Calu3 (cell line): ENCODE measurements at regions not wholly inside any gene's neighbourhood (a gene's known extent, or its start where the extent isn't known, plus 50 kb on each side); places are given as distances from the start of the nearest gene placed in this dataset.

ENCODE experiments used
- BruUV-seq: library from RNA; stranded (reverse); fragments of 400-500 nt; replicated peaks from 2 replicates; lab custom pipeline; 2021; lab: Mats Ljungman, UMichigan
- CTCF ChIA-PET: fragments of 300-600 bp; sonication (Branson Sonifier 250); formaldehyde crosslinking; loops from one replicate; lab custom pipeline; 2022; ENCODE audit warnings: antibody characterized with exemption; lab: Charles Lee
- DNase-seq: peaks from one replicate; pipeline ENCODE4 v3.0.0; 2022
- H3K27ac Mint-ChIP-seq: one replicate; pipeline ENCODE4 v1.8.0; 2022; ENCODE audit warnings: mixed read lengths; ENCODE audit not compliant: unreplicated experiment
- H3K27me3 Mint-ChIP-seq: one replicate; pipeline ENCODE4 v1.8.0; 2022; ENCODE audit warnings: mixed read lengths; ENCODE audit not compliant: unreplicated experiment
- H3K36me3 Mint-ChIP-seq: one replicate; pipeline ENCODE4 v1.8.0; 2022; ENCODE audit warnings: mild to moderate bottlenecking, moderate library complexity, mixed read lengths; ENCODE audit not compliant: insufficient read depth, unreplicated experiment
- H3K4me1 Mint-ChIP-seq: one replicate; pipeline ENCODE4 v1.8.0; 2022; ENCODE audit warnings: mild to moderate bottlenecking, low read depth, mixed read lengths; ENCODE audit not compliant: unreplicated experiment
- H3K4me3 Mint-ChIP-seq: one replicate; pipeline ENCODE4 v1.8.0; 2022; ENCODE audit warnings: mild to moderate bottlenecking, low read depth, moderate library complexity, mixed read lengths; ENCODE audit not compliant: unreplicated experiment
- H3K9me3 Mint-ChIP-seq: one replicate; pipeline ENCODE4 v1.8.0; 2022; ENCODE audit warnings: low read depth, mixed read lengths; ENCODE audit not compliant: unreplicated experiment
- CTCF ChIP-seq: fragments of 200-600 bp; IDR thresholded peaks from one replicate; pipeline ENCODE4 v1.8.0; 2022; ENCODE audit warnings: antibody characterized with exemption; ENCODE audit not compliant: unreplicated experiment
- intact Hi-C: fragments of 100-400 bp; cut with micrococcal nuclease; formaldehyde crosslinking; loops from one replicate; pipeline ENCODE4 v1.10.0; 2022; ENCODE audit not compliant: unreplicated experiment

DNA sequence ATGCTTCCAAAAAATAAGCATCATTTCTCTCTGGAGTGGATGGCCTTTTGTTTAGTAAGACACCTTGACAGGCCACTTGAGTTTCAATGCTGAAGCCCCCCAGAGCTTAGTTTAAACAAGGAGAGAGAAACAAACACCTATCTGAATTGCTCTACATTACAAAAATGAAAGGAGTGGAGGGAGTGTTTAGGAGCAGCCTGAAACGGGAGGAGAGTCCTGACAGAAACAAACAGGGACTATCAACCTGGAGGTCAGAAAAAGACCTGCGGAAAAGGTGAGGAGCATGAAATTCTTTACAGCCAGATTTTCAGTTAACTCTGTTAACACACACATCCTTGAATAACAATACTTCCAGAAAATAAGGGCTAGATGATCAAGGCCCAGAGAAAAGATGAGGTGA is 126.2 kb downstream of the NR4A2 start:
- no peak for DNase-seq
- Mint-ChIP-seq H3K27me3 (no peaks in the 10 kb centered on the region), H3K4me3 (no peak overlapping the region), H3K4me1 (no peaks in the 10 kb centered on the region), H3K36me3 (no peaks in the 10 kb centered on the region), H3K27ac (no peak overlapping the region), H3K9me3 (no peaks in the 10 kb centered on the region)
- CTCF ChIA-PET: no interaction called here
- intact Hi-C loops: no loop called here
- BruUV-seq: no TSS peak
- no peak for TF ChIP-seq CTCF

GRCh38 chr2:156199588-156199987 is 132.9 kb downstream of the NR4A2 start:
- Mint-ChIP-seq H3K4me3 (no peak overlapping the region), H3K27me3 (no peaks in the 10 kb centered on the region), H3K36me3 (no peaks in the 10 kb centered on the region), H3K27ac (no peak overlapping the region), H3K9me3 (peaks cover 2% of the 10 kb centered on the region), H3K4me1 (peaks cover 16% of the 10 kb centered on the region)
- CTCF ChIA-PET: no interaction called here
- intact Hi-C loops: loop anchor here (5.0 to 10.0 kb wide), 2 partner anchors 42 to 825 kb away; no protein-coding TSS in a partner anchor
- no peak for DNase-seq
- BruUV-seq: no TSS peak
- TF ChIP-seq CTCF: no peak

- no TSS peak for BruUV-seq
- no peaks in the 10 kb centered on the region for H3K27me3 Mint-ChIP-seq
- H3K4me1 Mint-ChIP-seq: peaks cover 16% of the 10 kb centered on the region
- H3K9me3 Mint-ChIP-seq: peaks cover under 1% of the 10 kb centered on the region
- H3K27ac Mint-ChIP-seq: no peak overlapping the region
- TF ChIP-seq CTCF: no peak
- CTCF ChIA-PET: no interaction called here
- DNase-seq: no peak
- no peaks in the 10 kb centered on the region for H3K36me3 Mint-ChIP-seq
- no peak overlapping the region for H3K4me3 Mint-ChIP-seq
- intact Hi-C loops: loop anchor here (5.0 to 10.0 kb wide), 2 partner anchors 39 to 821 kb away; no protein-coding TSS in a partner anchor
Measured at GRCh38 chr2:156196031-156196430, 136.5 kb downstream of the NR4A2 start.

DNA sequence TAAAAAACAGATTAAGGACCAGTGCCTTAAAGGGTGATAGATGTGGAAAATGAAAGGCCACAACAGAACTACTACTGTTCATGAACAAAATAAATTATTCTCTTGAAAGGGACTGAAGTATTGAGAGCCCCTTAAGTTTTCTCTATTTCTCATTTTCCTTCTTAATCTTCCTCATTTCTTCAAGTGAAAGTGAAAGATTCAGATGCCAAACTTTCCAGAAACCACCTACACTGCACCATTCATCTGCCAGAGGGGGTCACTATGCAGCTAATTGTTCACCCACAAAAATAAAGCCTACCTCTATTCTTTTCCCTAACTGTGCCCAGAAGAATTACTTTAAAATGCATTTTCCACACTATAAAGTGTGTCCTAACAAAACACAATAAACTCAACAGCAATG is 140.1 kb downstream of the NR4A2 start:
- no peak overlapping the region for H3K27ac Mint-ChIP-seq
- no peak for TF ChIP-seq CTCF
- H3K4me1 Mint-ChIP-seq: no peaks in the 10 kb centered on the region
- no peaks in the 10 kb centered on the region for H3K27me3 Mint-ChIP-seq
- CTCF ChIA-PET: no interaction called here
- no peaks in the 10 kb centered on the region for H3K9me3 Mint-ChIP-seq
- H3K4me3 Mint-ChIP-seq: no peak overlapping the region
- no TSS peak for BruUV-seq
- intact Hi-C loops: loop anchor here (10.0 kb wide), 1 partner anchor 818 kb away; no protein-coding TSS in a partner anchor
- H3K36me3 Mint-ChIP-seq: no peaks in the 10 kb centered on the region
- no peak for DNase-seq
